Frontal cortex (tissue), 3 donors: ENCODE measurements at regions not wholly inside any gene's neighbourhood (a gene's known extent, or its start where the extent isn't known, plus 50 kb on each side); places are given as distances from the start of the nearest gene placed in this dataset.

Source experiments
- DNase-seq, 2 donors: peaks; one replicate each; pipeline ENCODE4 v3.0.0; 2012; ENCODE audit warnings: low spot score in 2 of 2
- FAIRE-seq: peaks from 2 replicates; lab custom pipeline; 2012; peaks lifted over from hg19 to GRCh38; lab: Jason Lieb, UNC
- donor health status: control.
- donor health status: control.
- donor health status: control.

DNA sequence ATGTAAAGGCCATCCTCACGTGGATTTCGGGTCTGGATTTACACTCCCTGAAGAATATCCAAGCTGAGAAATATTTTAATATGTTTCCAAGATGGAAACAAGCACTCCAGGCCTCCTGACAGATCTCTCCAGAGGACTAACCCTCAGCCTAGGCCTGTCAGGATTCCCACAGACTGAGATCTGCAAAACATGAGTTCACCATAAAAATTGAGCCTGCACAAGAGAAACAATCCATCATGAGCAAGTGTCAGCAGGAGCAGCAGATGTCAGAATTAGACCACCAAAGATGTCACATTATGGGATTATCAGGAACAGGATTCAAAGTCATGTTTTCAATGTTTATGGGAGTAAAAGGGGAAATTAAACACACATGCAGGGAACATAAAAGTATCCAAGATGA, 191.3 kb downstream of the TFCP2L1 start:
- DNase-seq: no peak
- no peak for FAIRE-seq

DNA sequence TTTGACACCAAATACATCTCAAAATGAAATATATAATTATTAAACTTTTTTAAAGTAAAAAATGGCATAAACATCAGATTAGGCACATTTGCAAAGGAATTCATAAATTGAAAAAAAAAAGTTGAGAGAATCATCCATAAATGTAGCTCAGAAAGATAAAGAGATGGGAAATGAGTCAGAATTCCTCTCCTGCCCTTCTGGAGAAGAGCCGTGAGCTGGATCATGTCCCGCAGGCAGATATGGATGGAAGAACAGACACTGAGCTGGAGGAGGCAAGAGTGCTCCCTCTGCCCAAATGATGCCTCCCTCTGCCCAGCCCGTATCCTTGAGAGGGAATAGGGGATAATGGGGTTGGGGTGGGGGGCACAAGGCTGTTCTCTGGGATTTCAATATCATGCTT, 190.9 kb downstream of the TFCP2L1 start:
- DNase-seq: no peak
- no peak for FAIRE-seq

DNA sequence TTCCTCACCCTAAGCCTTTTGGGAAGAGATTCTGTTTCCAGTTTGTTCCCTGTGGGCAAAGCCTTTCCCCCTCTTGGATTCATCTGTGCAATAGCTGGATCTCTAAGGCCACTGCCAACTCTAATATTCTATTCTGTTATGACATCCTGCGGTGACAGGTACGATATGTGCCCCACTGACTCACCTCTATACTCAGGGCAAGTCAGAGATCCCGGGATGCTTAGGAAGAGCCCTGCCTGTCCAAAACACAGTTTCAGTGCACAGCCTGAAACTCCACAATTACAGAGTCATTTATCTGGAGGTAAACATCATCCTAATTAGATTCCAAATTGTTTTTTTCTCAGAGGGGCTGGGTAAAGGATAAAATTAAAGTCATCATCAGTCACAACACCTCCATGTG, 190.2 kb downstream of the TFCP2L1 start:
- FAIRE-seq: no peak

DNA sequence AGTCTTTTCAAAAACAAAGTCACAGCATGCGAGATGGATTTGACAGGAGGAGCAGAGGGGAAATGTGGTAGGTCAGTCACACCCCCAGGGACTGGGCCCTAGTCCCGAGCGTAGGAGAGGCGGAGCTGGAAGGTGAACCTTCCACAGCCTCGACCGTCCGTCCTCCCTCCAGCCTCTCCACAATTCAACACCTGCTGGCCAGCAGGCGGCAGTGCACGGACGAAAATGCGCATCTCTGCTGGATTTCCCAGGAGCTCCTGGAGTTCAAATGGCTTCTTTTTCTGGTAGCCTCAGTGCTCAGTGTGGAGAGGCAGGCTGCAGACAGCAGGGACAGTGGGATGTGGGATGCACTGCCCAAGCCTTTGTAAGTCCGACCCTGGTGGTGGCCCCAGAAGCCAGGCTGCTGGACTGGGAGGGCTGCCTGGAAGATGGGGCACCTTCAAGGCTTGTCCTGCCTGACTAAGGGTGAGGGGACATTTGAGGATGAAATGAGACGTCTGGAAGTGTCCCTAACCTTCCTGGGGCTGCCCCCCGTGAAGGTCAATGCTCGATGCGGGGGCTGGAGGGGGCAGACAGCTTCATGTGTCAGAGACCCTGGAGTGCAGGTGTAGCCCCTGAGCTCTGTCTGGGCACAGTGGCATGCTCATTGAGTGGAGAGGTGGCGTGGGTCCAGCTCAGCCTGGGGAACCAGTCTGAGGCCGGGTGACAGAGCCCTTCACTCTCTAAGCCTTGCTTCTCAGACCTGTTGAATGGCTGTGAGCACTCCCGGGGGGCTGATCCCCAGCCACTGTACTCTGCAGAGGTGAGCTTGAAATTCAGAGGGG, 189.5 kb downstream of the TFCP2L1 start:
- no peak for FAIRE-seq
- DNase-seq: peak in 1 of 2 donors; percentile 72

More for the DNA sequence above, 190.2 kb downstream of the TFCP2L1 start:
- no peak for DNase-seq

DNA sequence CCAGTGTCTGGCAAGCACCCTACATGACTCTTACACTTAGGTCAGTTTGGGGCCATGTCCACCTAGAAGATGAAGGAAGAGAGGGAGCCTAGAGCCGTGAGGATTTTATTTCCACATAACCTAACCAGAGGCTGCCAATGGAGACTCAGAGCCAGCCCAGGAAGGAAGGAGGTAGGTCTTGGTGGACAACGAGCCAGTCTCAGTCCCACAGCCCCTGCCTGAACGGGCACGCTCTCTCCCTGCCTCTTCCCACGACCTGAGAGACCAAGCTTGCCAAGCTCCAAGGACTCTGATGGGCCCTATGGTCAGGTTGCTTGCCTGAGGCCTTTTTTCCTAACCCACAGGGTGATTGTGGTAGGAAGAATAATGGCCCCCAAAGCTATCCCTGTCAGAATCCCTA, 188.4 kb downstream of the TFCP2L1 start:
- DNase-seq (no peak), FAIRE-seq (no peak)

DNA sequence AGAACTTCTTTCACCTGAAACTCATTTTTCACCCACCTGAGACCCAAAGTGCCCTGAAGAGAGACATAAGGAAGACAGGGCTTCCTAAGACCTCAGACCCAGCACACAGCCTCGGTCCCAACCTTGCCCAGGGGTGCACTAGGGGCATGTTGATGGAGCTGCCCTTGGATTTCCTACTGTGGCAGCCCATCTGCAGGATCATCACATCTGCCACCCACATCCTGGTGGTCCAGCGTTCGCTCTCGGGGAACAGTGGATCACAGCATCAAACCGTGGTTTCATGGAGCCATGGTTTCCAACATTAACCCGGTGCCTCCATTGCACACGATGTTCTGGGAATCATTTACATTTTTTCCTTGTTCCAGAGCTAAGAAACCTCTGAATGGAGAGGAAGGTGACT, 186.4 kb downstream of the TFCP2L1 start:
- DNase-seq (no peak), FAIRE-seq (no peak)

DNA sequence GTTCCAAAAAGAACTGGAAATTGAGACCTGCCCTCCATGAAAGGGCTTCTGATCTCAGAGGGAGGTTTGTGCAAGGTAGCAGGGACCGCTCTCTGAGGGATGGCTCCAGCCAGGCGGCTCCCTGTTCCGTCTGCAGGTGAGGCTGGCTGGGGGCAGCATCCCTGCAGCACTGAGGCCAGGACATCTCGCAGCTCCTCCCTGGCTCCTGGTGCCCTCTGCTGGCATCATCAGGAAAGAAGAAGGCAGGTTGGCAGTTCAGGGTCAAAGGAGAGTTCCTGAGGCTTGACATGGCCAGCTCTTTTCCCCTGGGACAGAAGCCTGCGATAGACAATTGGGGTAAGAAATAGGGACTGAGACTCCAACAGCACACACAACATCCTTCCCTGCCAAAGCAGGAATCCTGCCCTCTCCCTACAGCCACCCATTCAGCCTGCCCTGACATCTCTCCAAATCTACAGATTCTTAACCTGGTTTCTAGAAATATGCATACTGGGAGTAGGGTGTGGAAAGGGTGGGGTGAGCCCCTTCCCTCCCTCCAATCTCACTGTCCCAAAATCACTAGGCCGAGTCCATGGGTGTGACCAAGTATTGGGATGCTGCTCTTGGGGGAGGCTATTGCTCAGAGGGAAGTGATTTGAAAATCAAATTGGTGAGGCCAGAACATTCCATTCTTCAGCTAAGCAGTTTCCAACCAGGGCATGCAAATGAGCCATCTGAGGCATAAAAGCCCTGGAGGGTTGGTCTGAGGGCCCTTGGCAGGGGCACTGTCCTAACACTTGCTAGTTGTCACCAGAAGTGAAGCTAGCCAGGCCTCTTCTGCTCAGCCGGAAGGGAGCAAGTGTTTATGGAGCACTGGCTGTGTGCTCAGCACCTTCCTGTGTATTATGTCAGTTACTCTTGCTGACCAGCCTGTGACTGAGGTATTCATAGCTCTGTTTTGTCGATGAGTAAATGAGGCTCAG, 185.4 kb downstream of the TFCP2L1 start:
- FAIRE-seq (no peak), DNase-seq (peak in 1 of 2 donors; percentile 34)

DNA sequence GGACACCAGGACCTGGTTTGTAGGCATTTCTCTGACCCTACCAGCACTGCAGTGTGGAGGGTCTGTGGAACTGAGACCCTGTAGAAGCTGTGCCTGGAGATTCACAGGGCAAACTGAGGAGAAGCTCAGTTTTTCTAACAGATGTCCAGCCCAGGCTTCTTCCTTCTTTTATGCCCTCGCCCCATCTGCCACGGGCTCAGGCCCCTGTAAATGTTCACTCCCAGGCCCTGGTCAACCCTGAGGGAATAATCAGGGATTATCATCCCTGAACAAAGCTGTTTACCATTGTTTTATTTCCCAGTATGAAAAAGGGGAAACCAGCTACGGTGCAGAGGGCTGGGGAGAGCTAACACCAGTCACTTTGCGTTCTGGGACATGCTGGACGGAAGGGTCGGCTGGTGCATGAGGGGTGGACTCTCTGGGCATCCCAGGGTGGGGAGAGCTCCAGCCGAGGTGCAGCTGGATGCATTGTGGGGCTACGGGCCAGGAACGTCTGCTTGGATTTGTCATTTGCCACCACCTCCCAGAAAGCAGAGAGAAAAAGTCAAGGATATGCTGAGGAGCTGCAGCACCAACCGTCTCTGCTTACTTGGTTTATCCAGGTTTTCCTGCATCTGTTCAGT, 183.8 kb downstream of the TFCP2L1 start:
- FAIRE-seq: no peak
- no peak for DNase-seq

DNA sequence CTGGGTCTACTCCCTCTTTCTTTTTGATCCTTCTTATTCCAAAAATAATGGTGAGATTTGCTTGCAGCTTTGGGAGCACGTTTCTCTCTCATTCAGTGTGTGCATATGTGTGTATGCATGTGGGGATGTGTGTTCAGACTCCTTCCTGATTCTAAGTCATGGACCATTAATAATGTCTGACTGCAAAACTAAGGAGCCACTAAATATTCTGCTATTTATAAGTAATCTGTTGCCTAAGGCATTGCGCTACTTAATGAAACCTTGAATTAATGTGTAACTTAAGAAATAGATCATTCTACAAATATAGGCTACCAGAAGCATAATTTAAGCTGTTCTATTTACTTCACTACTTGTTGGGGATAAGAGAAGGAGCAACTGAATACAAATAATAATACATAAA, 182.1 kb downstream of the TFCP2L1 start:
- no peak for FAIRE-seq
- DNase-seq: no peak

DNA sequence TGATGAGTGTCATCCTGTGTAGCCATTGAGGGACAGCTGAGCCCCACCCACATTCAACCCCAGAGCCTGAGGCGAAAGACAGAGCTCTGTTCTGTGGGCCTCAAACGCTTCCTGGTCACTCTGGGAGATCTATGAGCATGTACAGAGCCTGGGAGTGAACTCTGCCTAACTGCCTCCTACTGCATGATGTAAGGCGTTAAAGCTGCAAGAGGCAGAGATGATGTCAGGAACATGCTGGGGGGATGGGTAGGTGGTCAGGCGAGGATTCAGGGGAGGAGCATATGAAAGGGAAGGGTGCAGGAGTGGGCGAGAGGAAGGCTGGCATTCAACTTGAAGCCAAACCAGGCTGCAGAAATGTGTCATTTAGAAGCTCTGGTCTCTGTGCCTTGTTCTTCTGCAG, 181.0 kb downstream of the TFCP2L1 start:
- no peak for FAIRE-seq

DNA sequence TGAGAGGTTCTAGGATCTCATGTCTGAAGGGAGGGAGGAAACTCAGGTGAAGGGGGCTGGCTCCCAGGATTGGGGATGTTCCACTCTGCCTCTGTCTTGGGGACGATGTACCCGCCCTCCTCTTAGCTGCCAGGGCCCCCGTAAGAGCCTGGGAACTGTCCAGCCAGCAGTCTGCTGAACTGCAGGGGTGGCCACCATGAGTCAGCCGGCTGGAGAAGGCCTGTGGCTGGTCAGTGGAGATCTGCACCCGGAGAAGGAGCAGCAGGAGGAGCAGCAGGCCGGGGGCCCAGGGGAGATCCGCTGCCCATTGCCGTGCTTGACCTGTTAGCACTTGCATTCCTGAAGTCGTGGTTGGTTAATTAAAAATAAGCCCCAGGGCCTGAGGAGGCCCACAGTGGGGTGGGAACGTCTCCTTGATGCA, 180.3 kb downstream of the TFCP2L1 start:
- DNase-seq (no peak), FAIRE-seq (no peak)

More for the DNA sequence above, 181.0 kb downstream of the TFCP2L1 start:
- DNase-seq: no peak

DNA sequence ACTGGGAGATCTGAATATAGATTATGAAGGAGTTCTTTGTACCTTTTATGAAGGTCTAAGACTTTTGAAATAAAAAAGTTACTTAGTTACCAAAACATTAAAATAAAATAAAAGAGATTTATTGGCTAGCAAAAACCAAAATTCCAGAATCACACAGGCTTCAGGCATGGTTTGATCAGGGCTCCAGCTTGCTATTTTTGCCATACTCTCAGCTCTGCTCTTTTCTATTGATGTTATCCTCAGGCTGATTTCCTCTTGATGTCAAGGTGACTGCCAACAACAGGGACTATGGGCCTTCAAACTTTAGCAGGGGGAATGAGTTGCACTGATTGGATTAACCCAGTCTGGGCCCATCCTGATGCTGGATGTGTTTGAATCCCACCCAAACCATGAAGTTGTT, 174.1 kb downstream of the TFCP2L1 start:
- DNase-seq: no peak
- FAIRE-seq: no peak

DNA sequence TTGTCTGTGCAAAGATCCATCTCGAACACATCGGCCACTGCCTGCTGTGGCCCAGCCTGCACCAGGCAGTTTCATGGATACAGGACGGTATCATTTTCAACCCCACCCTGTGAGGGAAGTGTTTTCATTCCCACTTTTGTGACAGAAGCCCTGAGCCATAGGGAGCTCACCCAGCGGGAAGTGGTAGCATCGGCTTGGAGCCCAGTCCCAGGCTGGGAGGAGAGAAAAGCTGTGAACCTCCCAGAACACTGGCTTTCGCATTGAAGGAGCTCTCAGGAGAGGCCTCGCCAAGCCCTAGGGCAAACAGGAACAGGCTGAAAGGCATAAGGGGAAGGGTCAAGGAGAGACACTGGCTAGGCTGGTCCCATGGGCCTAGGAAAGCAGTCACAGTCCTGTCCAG, 166.1 kb downstream of the TFCP2L1 start:
- DNase-seq: no peak
- FAIRE-seq: no peak

DNA sequence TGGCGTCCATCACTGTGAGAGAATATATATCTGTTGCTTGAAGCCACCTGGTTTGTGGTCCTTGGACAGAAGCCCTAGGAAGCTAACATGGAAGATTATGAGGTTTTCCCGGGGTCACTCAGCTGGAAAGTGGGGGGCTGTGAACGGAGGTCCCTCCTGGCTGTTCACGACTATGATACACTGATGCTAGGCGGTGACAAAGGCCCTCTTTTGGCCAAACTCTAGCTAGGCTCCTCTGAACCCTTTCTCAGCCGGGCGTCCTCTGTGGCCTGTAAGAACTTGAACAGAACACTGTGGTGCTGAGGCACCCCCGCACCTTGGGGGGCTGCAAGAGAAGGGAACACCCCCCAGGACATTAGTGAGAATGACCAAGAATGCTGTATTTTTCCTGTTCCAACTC, 164.6 kb downstream of the TFCP2L1 start:
- no peak for DNase-seq
- no peak for FAIRE-seq

DNA sequence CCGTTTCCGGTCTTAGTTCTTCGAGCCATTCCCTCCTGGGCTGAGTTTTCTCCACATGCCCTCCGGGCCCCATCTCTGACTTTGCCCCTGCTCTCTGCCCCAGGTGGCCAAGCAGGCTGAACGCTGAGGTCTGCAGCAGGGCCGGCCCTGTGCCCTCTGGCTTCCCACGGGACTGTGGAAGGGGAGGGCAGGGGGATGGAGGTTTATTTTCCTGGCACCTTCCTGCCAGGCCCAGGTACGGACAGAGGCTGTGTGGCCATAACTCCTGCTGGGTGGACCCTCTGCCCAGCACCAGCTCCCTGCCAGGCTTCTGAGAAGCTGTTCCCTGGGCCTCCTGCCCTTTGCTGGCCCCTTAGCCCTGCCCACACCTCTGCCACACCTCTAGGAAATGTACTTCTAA, 164.0 kb downstream of the TFCP2L1 start:
- no peak for FAIRE-seq

DNA sequence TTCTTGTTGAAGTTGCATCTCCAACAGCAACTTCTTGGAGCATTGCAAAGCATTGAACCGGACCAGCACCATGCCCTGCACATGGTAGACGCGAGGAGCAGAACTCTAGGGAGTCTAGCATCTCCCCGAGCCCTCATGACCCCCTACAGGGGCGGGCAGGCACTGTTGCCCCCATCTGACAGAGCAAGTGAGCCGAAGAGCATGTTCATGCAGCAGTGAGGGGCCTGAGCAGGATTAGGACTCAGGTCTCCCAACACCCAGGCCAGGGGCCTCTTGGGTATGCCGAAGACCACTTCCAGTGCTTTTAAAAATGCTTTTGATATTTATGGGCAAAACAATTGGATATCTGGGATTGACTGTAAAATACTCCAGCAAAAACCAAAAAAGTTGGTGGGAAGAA, 163.3 kb downstream of the TFCP2L1 start:
- DNase-seq (no peak), FAIRE-seq (no peak)

More for the DNA sequence above, 164.0 kb downstream of the TFCP2L1 start:
- no peak for DNase-seq

DNA sequence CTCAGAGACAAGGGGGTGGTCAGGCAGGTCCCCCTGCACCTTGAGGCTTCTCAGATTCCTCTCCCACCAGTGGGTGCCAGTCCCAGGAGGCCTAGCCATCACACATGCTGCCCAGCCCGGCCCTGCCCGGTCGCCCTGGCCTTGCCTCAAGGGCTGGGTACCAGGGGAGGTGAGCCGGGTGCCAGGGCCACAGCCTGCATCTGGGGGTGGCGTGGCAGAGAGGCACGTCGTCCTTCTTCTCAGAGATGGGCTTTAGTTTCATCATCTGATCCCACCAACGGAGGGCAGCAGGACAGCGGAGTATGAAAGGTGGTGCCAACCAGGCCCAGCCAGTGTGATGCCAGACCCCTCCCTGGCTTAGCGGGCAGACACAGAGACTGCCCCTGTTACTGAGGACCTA, 161.7 kb downstream of the TFCP2L1 start:
- DNase-seq (no peak), FAIRE-seq (no peak)

DNA sequence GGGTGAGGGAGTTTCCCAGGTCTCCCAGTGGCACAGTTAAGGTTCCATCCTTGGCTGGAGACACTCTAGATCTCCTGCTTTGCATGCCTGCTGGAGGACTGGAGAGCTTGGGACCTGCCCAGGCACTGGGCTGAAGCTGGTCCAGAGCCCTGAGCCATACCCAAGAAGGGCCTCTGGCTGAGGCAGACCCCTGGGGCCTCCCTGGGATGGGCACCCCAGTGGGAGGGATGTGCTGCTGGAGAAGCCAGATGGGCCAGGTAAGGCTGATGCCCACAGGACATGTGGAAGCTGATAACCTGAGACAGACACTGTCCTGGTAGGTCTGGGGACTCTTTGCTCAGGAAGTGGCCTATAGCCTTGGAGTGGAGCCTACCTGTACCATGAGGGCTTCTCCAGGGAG, 160.7 kb downstream of the TFCP2L1 start:
- FAIRE-seq (no peak), DNase-seq (no peak)

DNA sequence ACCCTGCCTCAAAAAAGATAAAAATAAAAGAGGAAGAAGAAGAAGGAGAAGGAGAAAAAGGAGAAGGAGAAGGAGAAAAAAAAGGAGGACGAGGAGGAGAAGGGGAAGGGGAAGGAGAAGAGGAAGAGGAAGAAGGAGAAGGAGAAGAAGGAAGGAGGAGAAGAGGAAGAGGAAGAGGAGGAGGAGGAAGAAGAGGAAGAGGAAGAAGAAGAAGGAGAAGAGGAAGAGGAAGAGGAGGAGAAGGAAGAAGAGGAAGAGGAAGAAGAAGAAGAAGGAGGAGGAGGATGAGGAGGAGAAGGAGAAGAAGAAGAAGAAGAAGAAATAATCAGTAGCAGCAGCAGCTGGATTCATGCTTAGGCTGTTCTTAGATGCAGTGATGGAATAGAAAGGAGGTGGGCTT, 159.7 kb downstream of the TFCP2L1 start:
- DNase-seq (no peak), FAIRE-seq (no peak)
